GM12801 (cell line): ENCODE measurements at regions not wholly inside any gene's neighbourhood (a gene's known extent, or its start where the extent isn't known, plus 50 kb on each side); places are given as distances from the start of the nearest gene placed in this dataset.

Experiments
- TF ChIP-seq, protein P1 (sequence below): IDR thresholded peaks from one replicate; pipeline ENCODE4 v1.5.1; 2011; ENCODE audit warnings: control low read depth; ENCODE audit not compliant: insufficient read length; ENCODE audit errors: extremely low read depth

DNA sequence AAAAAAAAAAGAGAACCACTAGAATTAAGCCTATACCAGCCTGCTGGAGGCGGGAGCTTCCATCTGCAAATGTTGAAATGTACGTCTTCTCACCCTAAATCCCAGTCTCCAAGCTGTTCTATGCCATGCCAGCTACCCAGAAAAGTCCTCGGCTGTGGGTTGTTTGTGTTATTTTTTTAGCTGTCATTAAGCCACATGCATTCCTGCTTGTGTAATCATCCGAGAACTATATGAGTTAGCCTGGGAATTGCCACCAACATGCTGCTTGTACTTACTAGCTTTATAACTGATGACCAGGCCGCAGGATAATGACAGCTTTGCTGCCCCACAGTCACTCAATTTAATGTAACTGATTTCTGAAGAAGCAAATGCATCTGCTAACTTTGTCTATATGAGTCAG lies 313.9 kb upstream of the SALL1 start:
- TF ChIP-seq, protein P1, sequence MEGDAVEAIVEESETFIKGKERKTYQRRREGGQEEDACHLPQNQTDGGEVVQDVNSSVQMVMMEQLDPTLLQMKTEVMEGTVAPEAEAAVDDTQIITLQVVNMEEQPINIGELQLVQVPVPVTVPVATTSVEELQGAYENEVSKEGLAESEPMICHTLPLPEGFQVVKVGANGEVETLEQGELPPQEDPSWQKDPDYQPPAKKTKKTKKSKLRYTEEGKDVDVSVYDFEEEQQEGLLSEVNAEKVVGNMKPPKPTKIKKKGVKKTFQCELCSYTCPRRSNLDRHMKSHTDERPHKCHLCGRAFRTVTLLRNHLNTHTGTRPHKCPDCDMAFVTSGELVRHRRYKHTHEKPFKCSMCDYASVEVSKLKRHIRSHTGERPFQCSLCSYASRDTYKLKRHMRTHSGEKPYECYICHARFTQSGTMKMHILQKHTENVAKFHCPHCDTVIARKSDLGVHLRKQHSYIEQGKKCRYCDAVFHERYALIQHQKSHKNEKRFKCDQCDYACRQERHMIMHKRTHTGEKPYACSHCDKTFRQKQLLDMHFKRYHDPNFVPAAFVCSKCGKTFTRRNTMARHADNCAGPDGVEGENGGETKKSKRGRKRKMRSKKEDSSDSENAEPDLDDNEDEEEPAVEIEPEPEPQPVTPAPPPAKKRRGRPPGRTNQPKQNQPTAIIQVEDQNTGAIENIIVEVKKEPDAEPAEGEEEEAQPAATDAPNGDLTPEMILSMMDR: no peak

DNA sequence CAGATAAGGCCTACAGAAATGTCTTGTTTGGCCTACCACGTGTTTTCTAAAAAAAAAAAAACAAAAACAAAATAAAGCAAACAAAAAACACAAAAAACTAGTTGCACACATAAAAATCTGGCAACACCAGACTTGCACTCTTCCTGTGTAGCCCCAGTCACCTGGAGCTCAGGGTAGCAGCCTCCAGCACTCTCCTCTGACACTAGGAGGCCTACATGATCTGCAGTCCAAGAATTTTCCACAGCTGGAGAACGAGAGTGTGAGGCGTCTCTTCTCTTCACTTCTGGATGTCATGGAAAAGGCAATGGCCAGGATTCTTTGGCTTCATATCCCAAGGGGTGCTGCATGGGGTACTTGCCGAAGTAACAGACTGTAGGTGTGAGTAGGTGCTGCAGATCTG lies 310.2 kb upstream of the SALL1 start:
- TF ChIP-seq, protein P1: no peak

GRCh38 chr16:51458356-51459140 lies 307.5 kb upstream of the SALL1 start:
- TF ChIP-seq, protein P1: no peak

DNA sequence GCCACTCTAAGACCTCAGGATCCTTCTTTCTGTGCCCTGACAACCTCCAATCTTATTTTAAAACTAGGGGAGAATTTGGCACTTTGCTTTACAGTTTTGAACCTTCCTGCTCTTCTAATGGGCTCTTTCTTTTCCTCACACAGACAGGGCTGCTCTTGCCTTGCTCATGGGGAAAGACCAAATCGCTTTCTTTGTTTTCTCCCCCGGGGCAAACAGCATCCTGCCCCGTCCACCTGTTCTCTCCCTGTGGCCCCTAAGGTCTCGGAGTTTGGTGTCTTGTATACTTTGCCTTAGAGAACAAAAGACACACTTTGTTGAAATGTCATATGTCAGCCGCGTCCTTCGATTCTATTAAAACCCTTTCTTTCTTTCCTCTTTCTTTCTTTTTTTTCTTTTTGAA lies 306.7 kb upstream of the SALL1 start:
- TF ChIP-seq, protein P1: no peak

GRCh38 chr16:51455398-51455797 lies 304.3 kb upstream of the SALL1 start:
- TF ChIP-seq, protein P1: no peak

GRCh38 chr16:51453251-51453650 lies 302.2 kb upstream of the SALL1 start:
- TF ChIP-seq, protein P1: no peak

- TF ChIP-seq, protein P1: no peak
These were observed 299.8 kb upstream of the SALL1 start for GRCh38 chr16:51450909-51451308.
